ENCODE measurements at regions not wholly inside any gene's neighbourhood (a gene's known extent, or its start where the extent isn't known, plus 50 kb on each side); places are given as distances from the start of the nearest gene placed in this dataset.

DNA sequence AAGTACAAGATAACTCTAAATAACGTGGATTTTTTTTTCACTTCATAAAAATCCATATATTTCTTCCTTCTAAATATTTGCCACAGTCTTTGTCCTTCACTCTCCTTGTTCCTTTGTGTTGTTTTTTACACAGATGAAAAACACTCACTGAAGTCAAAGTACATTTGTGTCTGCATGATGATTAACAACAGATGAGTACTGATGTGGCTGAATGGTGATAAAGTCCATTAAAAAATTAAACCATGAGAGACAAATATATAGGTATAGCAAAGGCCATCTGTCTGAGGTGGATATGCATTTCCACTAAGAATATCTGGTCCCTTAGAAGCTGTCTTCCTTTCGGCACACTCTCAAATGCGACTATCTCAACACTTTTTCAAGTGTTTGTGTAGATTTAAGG is 317.5 kb upstream of the MCTP2 start:
- Histone ChIP-seq H3K18ac (ENCODE audit: low read length) (no peak overlapping the region), H2BK5ac (ENCODE audit: low read length) (no peak overlapping the region), H3K4me2 (ENCODE audit: low read length) (no peak overlapping the region), H3K4me3 (ENCODE audit: low read length) (no peak overlapping the region), H4K5ac (ENCODE audit: low read length) (no peak overlapping the region), H3K36me3 (ENCODE audit: control insufficient read depth, insufficient read depth, low read length) (no peaks in the 10 kb centered on the region), H3K27me3 (ENCODE audit: insufficient read depth, low read length, poor library complexity) (no peaks in the 10 kb centered on the region), H3K23ac (ENCODE audit: low read length) (no peak overlapping the region), H4K8ac (ENCODE audit: low read depth, low read length) (no peak overlapping the region), H3K56ac (ENCODE audit: low read length) (no peak overlapping the region), H3K79me2 (ENCODE audit: control insufficient read depth, insufficient read depth, low read length) (no peaks in the 10 kb centered on the region), H2BK120ac (ENCODE audit: low read depth, low read length) (no peak overlapping the region), H3K4me1 (ENCODE audit: control insufficient read depth, low read depth, low read length) (no peaks in the 10 kb centered on the region), H3K9ac (ENCODE audit: low read length) (no peak overlapping the region), H3K4ac (ENCODE audit: low read depth, low read length) (no peak overlapping the region), H2AK5ac (ENCODE audit: low read length) (no peak overlapping the region), H3K27ac (ENCODE audit: low read depth, low read length) (no peak overlapping the region), H3K79me1 (ENCODE audit: low read length) (no peaks in the 10 kb centered on the region), H2BK15ac (replicated peaks; ENCODE audit: low read depth) (no peak overlapping the region)
- 100% methylated on average over 1 of the region's 3 CpGs for WGBS (ENCODE audit: extremely low coverage, insufficient coverage, low lambda C conversion rate)
- DNase-seq = no peak

DNA sequence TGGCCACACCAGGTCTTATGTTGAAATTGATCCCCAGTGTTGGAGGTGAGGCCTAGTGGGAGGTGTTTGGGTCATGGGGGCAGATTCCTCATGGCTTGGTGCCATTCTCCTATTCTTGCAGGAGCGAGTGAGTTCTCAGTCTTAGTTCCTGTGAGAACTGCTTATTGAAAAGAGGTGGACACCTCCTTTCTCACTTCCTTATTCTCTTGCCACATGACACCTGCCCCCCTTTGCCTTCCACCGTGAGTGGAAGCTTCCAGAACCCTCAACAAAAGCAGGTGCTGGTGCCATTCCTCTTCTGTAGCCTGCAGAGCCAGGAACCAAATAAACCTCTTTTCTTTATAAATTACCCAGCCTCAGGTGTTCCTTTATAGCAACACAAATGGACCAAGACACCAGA is 318.1 kb upstream of the MCTP2 start:
- H3K4me1 ChIP-seq (ENCODE audit: control insufficient read depth, low read depth, low read length) = no peaks in the 10 kb centered on the region
- no peaks in the 10 kb centered on the region for H3K79me2 ChIP-seq (ENCODE audit: control insufficient read depth, insufficient read depth, low read length)
- no peak overlapping the region for H4K8ac ChIP-seq (ENCODE audit: low read depth, low read length)
- no peaks in the 10 kb centered on the region for H3K36me3 ChIP-seq (ENCODE audit: control insufficient read depth, insufficient read depth, low read length)
- H3K9ac ChIP-seq (ENCODE audit: low read length) = no peak overlapping the region
- no peaks in the 10 kb centered on the region for H3K79me1 ChIP-seq (ENCODE audit: low read length)
- no peak overlapping the region for H3K18ac ChIP-seq (ENCODE audit: low read length)
- H3K23ac ChIP-seq (ENCODE audit: low read length) = no peak overlapping the region
- no peak overlapping the region for H3K4me2 ChIP-seq (ENCODE audit: low read length)
- no peak for DNase-seq
- H4K5ac ChIP-seq (ENCODE audit: low read length) = no peak overlapping the region
- H3K27ac ChIP-seq (ENCODE audit: low read depth, low read length) = no peak overlapping the region
- no peak overlapping the region for H2AK5ac ChIP-seq (ENCODE audit: low read length)
- no peak overlapping the region for H3K4me3 ChIP-seq (ENCODE audit: low read length)
- H2BK5ac ChIP-seq (ENCODE audit: low read length) = no peak overlapping the region
- H3K56ac ChIP-seq (ENCODE audit: low read length) = no peak overlapping the region
- no peaks in the 10 kb centered on the region for H3K27me3 ChIP-seq (ENCODE audit: insufficient read depth, low read length, poor library complexity)
- no CpG with 5 or more reads among the region's 2 CpGs for WGBS (ENCODE audit: extremely low coverage, insufficient coverage, low lambda C conversion rate)
- no peak overlapping the region for H2BK15ac ChIP-seq (replicated peaks; ENCODE audit: low read depth)
- H3K4ac ChIP-seq (ENCODE audit: low read depth, low read length) = no peak overlapping the region
- H2BK120ac ChIP-seq (ENCODE audit: low read depth, low read length) = no peak overlapping the region

DNA sequence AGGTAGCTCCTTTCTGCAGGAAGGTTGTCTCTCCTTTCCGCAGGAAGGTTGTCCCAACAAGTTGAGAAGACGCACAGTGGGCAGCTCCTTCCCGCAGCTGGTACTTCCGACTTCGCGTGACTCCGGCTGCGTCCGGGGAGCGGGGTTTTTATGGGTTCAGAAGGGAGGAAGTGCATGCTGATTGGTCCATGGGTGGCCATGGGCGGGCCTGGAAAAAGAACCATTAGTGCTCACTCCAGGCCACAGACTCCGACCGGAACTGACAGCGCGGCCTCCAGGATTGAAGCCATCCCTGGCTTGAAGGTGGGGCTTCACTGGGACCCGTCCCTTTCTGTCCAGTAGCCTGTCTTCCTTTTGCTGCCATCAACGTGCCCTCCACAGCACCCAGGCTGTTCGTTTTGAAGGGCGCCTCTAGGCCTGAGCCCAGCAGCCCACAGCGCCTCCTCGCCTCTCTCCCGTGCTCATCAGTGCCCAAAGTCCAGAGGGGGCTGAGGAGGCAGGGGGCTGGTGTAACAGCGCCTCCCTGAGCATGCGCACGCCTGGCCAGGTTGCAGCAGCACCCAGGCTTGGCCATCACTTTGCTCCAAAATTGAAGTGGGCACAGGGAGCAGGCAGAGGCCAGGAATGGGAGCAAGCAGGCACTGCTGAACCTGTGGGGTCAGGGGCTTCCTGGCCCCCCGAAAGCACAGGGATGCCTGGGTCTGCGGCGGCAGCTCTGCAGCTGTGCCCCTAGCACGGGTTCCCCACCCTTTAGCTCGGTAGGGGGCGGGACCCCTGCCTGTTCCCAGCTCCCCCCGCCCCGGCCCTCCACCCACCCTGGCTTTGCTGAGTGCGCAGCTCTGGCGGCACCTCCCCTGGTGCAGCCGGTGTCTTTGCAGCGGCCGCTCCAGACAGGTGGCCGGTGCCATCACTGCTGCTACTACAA is 330.6 kb upstream of the MCTP2 start:
- Histone ChIP-seq H3K79me1 (ENCODE audit: low read length) (no peaks in the 10 kb centered on the region), H4K8ac (ENCODE audit: low read depth, low read length) (no peak overlapping the region), H3K4me1 (ENCODE audit: control insufficient read depth, low read depth, low read length) (no peaks in the 10 kb centered on the region), H3K9ac (ENCODE audit: low read length) (no peak overlapping the region), H4K5ac (ENCODE audit: low read length) (no peak overlapping the region), H2BK5ac (ENCODE audit: low read length) (no peak overlapping the region), H3K4me3 (ENCODE audit: low read length) (no peak overlapping the region), H3K27me3 (ENCODE audit: insufficient read depth, low read length, poor library complexity) (no peaks in the 10 kb centered on the region), H2BK15ac (replicated peaks; ENCODE audit: low read depth) (no peak overlapping the region), H3K4ac (ENCODE audit: low read depth, low read length) (no peak overlapping the region), H3K23ac (ENCODE audit: low read length) (no peak overlapping the region), H3K18ac (ENCODE audit: low read length) (no peak overlapping the region), H3K79me2 (ENCODE audit: control insufficient read depth, insufficient read depth, low read length) (no peaks in the 10 kb centered on the region), H3K56ac (ENCODE audit: low read length) (no peak overlapping the region), H3K27ac (ENCODE audit: low read depth, low read length) (no peak overlapping the region), H3K36me3 (ENCODE audit: control insufficient read depth, insufficient read depth, low read length) (no peaks in the 10 kb centered on the region), H2AK5ac (ENCODE audit: low read length) (no peak overlapping the region), H3K4me2 (ENCODE audit: low read length) (no peak overlapping the region), H2BK120ac (ENCODE audit: low read depth, low read length) (no peak overlapping the region)
- no peak for DNase-seq
- no CpG with 5 or more reads among the region's 39 CpGs for WGBS (ENCODE audit: extremely low coverage, insufficient coverage, low lambda C conversion rate)

DNA sequence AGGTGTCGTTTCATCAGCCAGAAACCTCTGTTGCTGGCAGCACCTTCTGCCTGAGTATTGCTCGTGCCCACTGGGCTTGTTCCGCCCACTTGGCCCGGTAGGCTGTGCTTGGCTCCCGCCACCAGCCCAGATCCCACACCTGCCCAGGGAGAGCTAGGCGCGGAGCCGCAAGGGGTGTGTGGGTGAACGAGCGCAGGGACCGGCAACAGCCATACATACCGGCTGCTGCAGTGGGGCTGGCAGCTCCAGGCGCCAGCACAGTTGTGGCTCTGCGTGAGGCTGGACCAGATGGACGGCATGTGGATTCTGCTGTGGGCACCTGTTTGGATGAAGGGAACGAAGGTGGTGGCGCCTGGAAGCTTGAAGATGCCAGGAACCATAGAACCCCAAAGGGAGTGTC is 331.5 kb upstream of the MCTP2 start:
- no peak overlapping the region for H4K5ac ChIP-seq (ENCODE audit: low read length)
- no CpG with 5 or more reads among the region's 17 CpGs for WGBS (ENCODE audit: extremely low coverage, insufficient coverage, low lambda C conversion rate)
- H2BK120ac ChIP-seq (ENCODE audit: low read depth, low read length) = no peak overlapping the region
- no peak overlapping the region for H2AK5ac ChIP-seq (ENCODE audit: low read length)
- H2BK5ac ChIP-seq (ENCODE audit: low read length) = no peak overlapping the region
- H3K4me2 ChIP-seq (ENCODE audit: low read length) = no peak overlapping the region
- H3K4ac ChIP-seq (ENCODE audit: low read depth, low read length) = no peak overlapping the region
- H3K4me1 ChIP-seq (ENCODE audit: control insufficient read depth, low read depth, low read length) = no peaks in the 10 kb centered on the region
- H3K27me3 ChIP-seq (ENCODE audit: insufficient read depth, low read length, poor library complexity) = no peaks in the 10 kb centered on the region
- H3K18ac ChIP-seq (ENCODE audit: low read length) = no peak overlapping the region
- no peak overlapping the region for H3K23ac ChIP-seq (ENCODE audit: low read length)
- no peak for DNase-seq
- no peak overlapping the region for H2BK15ac ChIP-seq (replicated peaks; ENCODE audit: low read depth)
- no peak overlapping the region for H3K27ac ChIP-seq (ENCODE audit: low read depth, low read length)
- no peak overlapping the region for H3K56ac ChIP-seq (ENCODE audit: low read length)
- no peaks in the 10 kb centered on the region for H3K36me3 ChIP-seq (ENCODE audit: control insufficient read depth, insufficient read depth, low read length)
- no peaks in the 10 kb centered on the region for H3K79me2 ChIP-seq (ENCODE audit: control insufficient read depth, insufficient read depth, low read length)
- H3K79me1 ChIP-seq (ENCODE audit: low read length) = no peaks in the 10 kb centered on the region
- H3K9ac ChIP-seq (ENCODE audit: low read length) = no peak overlapping the region
- no peak overlapping the region for H3K4me3 ChIP-seq (ENCODE audit: low read length)
- H4K8ac ChIP-seq (ENCODE audit: low read depth, low read length) = no peak overlapping the region

DNA sequence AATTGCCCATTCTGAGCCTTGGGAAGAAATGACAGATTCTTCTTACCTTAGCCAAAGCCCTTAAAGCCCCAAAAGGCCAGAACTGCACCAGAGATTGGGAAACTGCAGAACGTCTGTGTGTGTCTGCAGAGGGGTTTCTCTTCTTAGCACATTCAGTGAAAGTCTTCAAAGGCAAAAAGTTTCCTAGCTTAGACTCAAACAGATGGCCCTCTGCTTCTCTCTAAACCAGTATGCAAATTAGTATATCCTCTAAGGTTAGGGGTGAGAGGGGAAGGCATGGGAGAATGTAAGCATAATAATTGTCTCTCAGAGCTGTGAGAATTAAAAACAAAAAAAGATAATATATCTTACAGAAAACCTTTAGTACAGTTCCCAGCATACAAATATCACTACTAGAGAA is 334.0 kb upstream of the MCTP2 start:
- Histone ChIP-seq H3K36me3 (ENCODE audit: control insufficient read depth, insufficient read depth, low read length) (no peaks in the 10 kb centered on the region), H3K79me2 (ENCODE audit: control insufficient read depth, insufficient read depth, low read length) (no peaks in the 10 kb centered on the region), H3K79me1 (ENCODE audit: low read length) (no peaks in the 10 kb centered on the region)

More for the DNA sequence above, 334.0 kb upstream of the MCTP2 start:
- Histone ChIP-seq H2BK15ac (replicated peaks; ENCODE audit: low read depth) (no peak overlapping the region), H3K27me3 (ENCODE audit: insufficient read depth, low read length, poor library complexity) (no peaks in the 10 kb centered on the region), H3K4me2 (ENCODE audit: low read length) (no peak overlapping the region), H2AK5ac (ENCODE audit: low read length) (no peak overlapping the region), H2BK5ac (ENCODE audit: low read length) (no peak overlapping the region), H3K56ac (ENCODE audit: low read length) (no peak overlapping the region), H3K9ac (ENCODE audit: low read length) (no peak overlapping the region), H3K18ac (ENCODE audit: low read length) (no peak overlapping the region), H3K4ac (ENCODE audit: low read depth, low read length) (no peak overlapping the region), H3K4me3 (ENCODE audit: low read length) (no peak overlapping the region), H3K27ac (ENCODE audit: low read depth, low read length) (no peak overlapping the region), H4K8ac (ENCODE audit: low read depth, low read length) (no peak overlapping the region), H4K5ac (ENCODE audit: low read length) (no peak overlapping the region), H3K23ac (ENCODE audit: low read length) (no peak overlapping the region), H3K4me1 (ENCODE audit: control insufficient read depth, low read depth, low read length) (no peaks in the 10 kb centered on the region), H2BK120ac (ENCODE audit: low read depth, low read length) (no peak overlapping the region)
- no peak for DNase-seq
- WGBS (ENCODE audit: extremely low coverage, insufficient coverage, low lambda C conversion rate) = no CpG with 5 or more reads among the region's 1 CpG
